Urothelium cell line (cell line): ENCODE measurements at regions not wholly inside any gene's neighbourhood (a gene's known extent, or its start where the extent isn't known, plus 50 kb on each side); places are given as distances from the start of the nearest gene placed in this dataset.
A peak's percentile ranks its signal among the peaks of the same experiment; 100 is the strongest.

Experiments
- DNase-seq: peaks from one replicate; pipeline ENCODE4 v3.0.0; 2011; ENCODE audit warnings: low spot score, mixed read lengths
- FAIRE-seq: peaks from 2 replicates; lab custom pipeline; 2011; peaks lifted over from hg19 to GRCh38; lab: Jason Lieb, UNC

- DNase-seq: no peak
- peak; percentile 96 for FAIRE-seq
Measured at GRCh38 chr6:170163405-170164170, 127.3 kb downstream of the DLL1 start.

- no peak for DNase-seq
- FAIRE-seq: no peak
Measured at GRCh38 chr6:170162775-170163404, 128.0 kb downstream of the DLL1 start.

- FAIRE-seq: no peak
- no peak for DNase-seq
Measured at GRCh38 chr6:170162011-170162774, 128.7 kb downstream of the DLL1 start.

GRCh38 chr6:170160628-170161611 lies 130.0 kb downstream of the DLL1 start:
- DNase-seq (no peak), FAIRE-seq (no peak)

GRCh38 chr6:170160031-170160627 lies 130.7 kb downstream of the DLL1 start:
- no peak for FAIRE-seq
- DNase-seq: peak; percentile 82

GRCh38 chr6:170159022-170159965 lies 131.6 kb downstream of the DLL1 start:
- FAIRE-seq (no peak), DNase-seq (no peak)

GRCh38 chr6:170158296-170159021 lies 132.4 kb downstream of the DLL1 start:
- no peak for FAIRE-seq

GRCh38 chr6:170157567-170158218 lies 133.2 kb downstream of the DLL1 start:
- FAIRE-seq (no peak), DNase-seq (no peak)

More at GRCh38 chr6:170158296-170159021, 132.4 kb downstream of the DLL1 start:
- no peak for DNase-seq

GRCh38 chr6:170156448-170157375 lies 134.2 kb downstream of the DLL1 start:
- FAIRE-seq (no peak), DNase-seq (no peak)

GRCh38 chr6:170155464-170156196 lies 135.2 kb downstream of the DLL1 start:
- FAIRE-seq: no peak
- DNase-seq: no peak

GRCh38 chr6:170153436-170154319 lies 137.2 kb downstream of the DLL1 start:
- no peak for DNase-seq
- no peak for FAIRE-seq

- DNase-seq: peak; percentile 86
- FAIRE-seq: peak; percentile 59
Measured at GRCh38 chr6:170152989-170153388, 137.9 kb downstream of the DLL1 start.

GRCh38 chr6:170152124-170152926 lies 138.6 kb downstream of the DLL1 start:
- no peak for FAIRE-seq
- DNase-seq: no peak

- FAIRE-seq (no peak), DNase-seq (no peak)
Measured at GRCh38 chr6:170151804-170152123, 139.1 kb downstream of the DLL1 start.
